OCI-LY3 (cell line): ENCODE measurements at regions not wholly inside any gene's neighbourhood (a gene's known extent, or its start where the extent isn't known, plus 50 kb on each side); places are given as distances from the start of the nearest gene placed in this dataset.

ENCODE experiments used
- CTCF ChIP-seq: fragments of 200-600, 300-600 bp; sonication (generic); IDR thresholded peaks from 2 replicates; pipeline ENCODE4 v1.5.1; 2014; ENCODE audit warnings: antibody characterized with exemption, low read length, low read depth
- EZH2phosphoT487 ChIP-seq: fragments of 200-600 bp; shearing (Covaris generic); IDR thresholded peaks from 2 replicates; pipeline ENCODE4 v1.6.1; 2018; ENCODE audit warnings: antibody characterized with exemption, mixed run types, low read depth

GRCh38 chr4:136965478-136965877, 566.8 kb downstream of the PCDH18 start:
- TF ChIP-seq CTCF: no peak
- no peak for TF ChIP-seq EZH2phosphoT487
